ENCODE measurements at regions not wholly inside any gene's neighbourhood (a gene's known extent, or its start where the extent isn't known, plus 50 kb on each side); places are given as distances from the start of the nearest gene placed in this dataset.

- no peak for DNase-seq
Observed at GRCh38 chr1:22362626-22363402, 88.8 kb upstream of the ZBTB40 start.

GRCh38 chr1:22363403-22364325, 88.0 kb upstream of the ZBTB40 start:
- DNase-seq, result no peak

GRCh38 chr1:22364326-22364650, 87.4 kb upstream of the ZBTB40 start:
- DNase-seq, result no peak

- DNase-seq, result no peak
Observed at GRCh38 chr1:22364764-22365163, 86.9 kb upstream of the ZBTB40 start.

GRCh38 chr1:22365331-22366295, 86.0 kb upstream of the ZBTB40 start:
- no peak for DNase-seq

- DNase-seq, result no peak
Observed at GRCh38 chr1:22366346-22366745, 85.3 kb upstream of the ZBTB40 start.

- no peak for DNase-seq
Observed at GRCh38 chr1:22368125-22368524, 83.5 kb upstream of the ZBTB40 start.

GRCh38 chr1:22369294-22370189, 82.1 kb upstream of the ZBTB40 start:
- no peak for DNase-seq

GRCh38 chr1:22370190-22370498, 81.5 kb upstream of the ZBTB40 start:
- no peak for DNase-seq

GRCh38 chr1:22371408-22371807, 80.2 kb upstream of the ZBTB40 start:
- no peak for DNase-seq

GRCh38 chr1:22373252-22373651, 78.4 kb upstream of the ZBTB40 start:
- DNase-seq, result no peak

GRCh38 chr1:22374001-22374400, 77.7 kb upstream of the ZBTB40 start:
- DNase-seq, result no peak

- no peak for DNase-seq
Observed at GRCh38 chr1:22375601-22376000, 76.0 kb upstream of the ZBTB40 start.

GRCh38 chr1:22376001-22376400, 75.7 kb upstream of the ZBTB40 start:
- DNase-seq, result no peak

GRCh38 chr1:22376546-22376945, 75.1 kb upstream of the ZBTB40 start:
- no peak for DNase-seq

- no peak for DNase-seq
Observed at GRCh38 chr1:22376976-22377375, 74.7 kb upstream of the ZBTB40 start.

GRCh38 chr1:22379566-22379965, 72.1 kb upstream of the ZBTB40 start:
- DNase-seq, result no peak

GRCh38 chr1:22380024-22380785, 71.4 kb upstream of the ZBTB40 start:
- no peak for DNase-seq

- no peak for DNase-seq
Observed at GRCh38 chr1:22383526-22384294, 67.9 kb upstream of the ZBTB40 start.

GRCh38 chr1:22385537-22385936, 66.1 kb upstream of the ZBTB40 start:
- no peak for DNase-seq

- no peak for DNase-seq
Observed at GRCh38 chr1:22386774-22387173, 64.9 kb upstream of the ZBTB40 start.
